ENCODE measurements at regions not wholly inside any gene's neighbourhood (a gene's known extent, or its start where the extent isn't known, plus 50 kb on each side); places are given as distances from the start of the nearest gene placed in this dataset.

DNA sequence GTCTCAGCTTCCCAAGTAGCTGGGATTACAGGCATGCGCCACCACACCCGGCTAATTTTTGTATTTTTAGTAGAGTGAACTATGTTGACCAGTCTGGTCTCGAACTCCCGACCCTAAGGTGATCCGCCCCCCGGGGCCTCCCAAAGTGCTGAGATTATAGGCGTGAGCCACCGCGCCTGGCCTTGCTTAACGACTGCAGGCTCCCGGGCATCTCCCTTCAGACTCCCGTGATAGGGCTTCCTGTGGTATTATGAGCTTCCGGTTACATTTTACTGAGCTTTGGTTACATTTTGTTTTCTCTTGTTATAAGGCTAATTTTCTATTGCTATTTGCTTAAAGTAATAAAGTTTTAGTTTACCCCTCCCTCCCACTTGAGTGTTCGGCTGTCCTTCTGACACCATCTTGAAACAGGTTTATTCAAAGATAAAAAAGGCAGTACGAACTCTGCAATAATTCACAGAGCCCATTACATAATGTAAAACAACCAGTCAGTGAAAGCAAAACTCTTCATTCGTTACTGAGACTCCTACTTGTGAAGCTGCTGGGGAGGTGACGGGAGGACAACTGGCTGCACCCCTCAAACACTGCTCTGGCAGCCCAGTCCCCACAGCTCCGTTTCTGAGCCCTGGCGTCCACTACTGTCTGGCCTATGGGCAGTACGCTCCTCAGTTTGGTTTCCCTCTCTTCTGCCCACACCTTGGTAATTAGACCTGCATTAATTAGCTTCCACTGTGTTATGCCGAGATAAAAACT is 795.7 kb upstream of the SLIT2 start:
- no peak for DNase-seq (ENCODE audit: low read depth)
- TF ChIP-seq, protein P1, sequence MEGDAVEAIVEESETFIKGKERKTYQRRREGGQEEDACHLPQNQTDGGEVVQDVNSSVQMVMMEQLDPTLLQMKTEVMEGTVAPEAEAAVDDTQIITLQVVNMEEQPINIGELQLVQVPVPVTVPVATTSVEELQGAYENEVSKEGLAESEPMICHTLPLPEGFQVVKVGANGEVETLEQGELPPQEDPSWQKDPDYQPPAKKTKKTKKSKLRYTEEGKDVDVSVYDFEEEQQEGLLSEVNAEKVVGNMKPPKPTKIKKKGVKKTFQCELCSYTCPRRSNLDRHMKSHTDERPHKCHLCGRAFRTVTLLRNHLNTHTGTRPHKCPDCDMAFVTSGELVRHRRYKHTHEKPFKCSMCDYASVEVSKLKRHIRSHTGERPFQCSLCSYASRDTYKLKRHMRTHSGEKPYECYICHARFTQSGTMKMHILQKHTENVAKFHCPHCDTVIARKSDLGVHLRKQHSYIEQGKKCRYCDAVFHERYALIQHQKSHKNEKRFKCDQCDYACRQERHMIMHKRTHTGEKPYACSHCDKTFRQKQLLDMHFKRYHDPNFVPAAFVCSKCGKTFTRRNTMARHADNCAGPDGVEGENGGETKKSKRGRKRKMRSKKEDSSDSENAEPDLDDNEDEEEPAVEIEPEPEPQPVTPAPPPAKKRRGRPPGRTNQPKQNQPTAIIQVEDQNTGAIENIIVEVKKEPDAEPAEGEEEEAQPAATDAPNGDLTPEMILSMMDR (IDR thresholded peaks at IDR 0.05; ENCODE audit: low read depth, low read length, missing control alignments) = no peak
- no peak overlapping the region for H3K4me3 ChIP-seq (ENCODE audit: low read depth, low read length)

- TF ChIP-seq, protein P1 (IDR thresholded peaks at IDR 0.05; ENCODE audit: low read depth, low read length, missing control alignments) = no peak
- no peak overlapping the region for H3K4me3 ChIP-seq (ENCODE audit: low read depth, low read length)
- DNase-seq (ENCODE audit: low read depth) = no peak
Measured at GRCh38 chr4:19455196-19455595, 796.5 kb upstream of the SLIT2 start.

DNA sequence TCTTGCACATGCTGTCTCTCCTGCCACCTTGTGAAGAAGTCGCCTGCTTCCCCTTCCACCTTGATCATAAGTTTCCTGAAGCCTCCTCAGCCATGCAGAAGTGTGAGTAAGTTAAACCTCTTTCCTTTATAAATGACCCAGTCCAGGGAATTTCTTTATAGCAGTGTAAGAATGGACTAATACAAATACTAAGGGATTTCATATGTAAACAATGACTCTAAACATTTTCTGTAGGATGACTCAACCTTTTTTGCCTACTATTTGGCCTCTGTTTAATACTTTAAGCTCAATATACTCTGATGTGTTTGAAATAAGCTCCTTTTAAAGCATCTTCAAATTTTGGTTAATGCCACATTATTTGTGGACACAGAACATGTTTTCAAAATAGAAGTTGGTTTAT is 813.5 kb upstream of the SLIT2 start:
- DNase-seq (ENCODE audit: low read depth) = no peak
- no peak overlapping the region for H3K4me3 ChIP-seq (ENCODE audit: low read depth, low read length)
- TF ChIP-seq, protein P1 (IDR thresholded peaks at IDR 0.05; ENCODE audit: low read depth, low read length, missing control alignments) = no peak

GRCh38 chr4:19437008-19437407 is 814.7 kb upstream of the SLIT2 start:
- no peak overlapping the region for H3K4me3 ChIP-seq (ENCODE audit: low read depth, low read length)
- DNase-seq (ENCODE audit: low read depth) = no peak
- TF ChIP-seq, protein P1 (IDR thresholded peaks at IDR 0.05; ENCODE audit: low read depth, low read length, missing control alignments) = no peak

GRCh38 chr4:19429684-19430083 is 822.0 kb upstream of the SLIT2 start:
- no peak for DNase-seq (ENCODE audit: low read depth)
- H3K4me3 ChIP-seq (ENCODE audit: low read depth, low read length) = no peak overlapping the region
- TF ChIP-seq, protein P1 (IDR thresholded peaks at IDR 0.05; ENCODE audit: low read depth, low read length, missing control alignments) = no peak

DNA sequence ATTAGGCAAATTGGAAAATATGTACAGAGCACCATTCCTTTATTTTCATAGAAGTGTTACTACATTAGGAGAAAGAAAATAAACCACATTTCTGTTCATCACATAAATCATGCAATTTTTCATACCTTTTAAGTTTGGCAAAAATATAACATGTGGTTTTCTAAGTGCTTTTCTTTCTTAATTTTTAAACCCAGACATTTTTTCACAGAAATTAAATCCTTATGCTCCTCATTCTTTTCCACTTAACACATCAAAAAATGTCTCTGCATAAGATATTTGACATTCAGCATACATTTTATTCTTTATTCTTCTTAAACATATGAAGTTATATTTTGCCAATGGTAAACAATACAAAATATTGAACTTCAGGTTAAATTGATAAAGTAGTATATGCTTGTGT is 826.6 kb upstream of the SLIT2 start:
- TF ChIP-seq, protein P1 (IDR thresholded peaks at IDR 0.05; ENCODE audit: low read depth, low read length, missing control alignments) = no peak
- no peak overlapping the region for H3K4me3 ChIP-seq (ENCODE audit: low read depth, low read length)
- no peak for DNase-seq (ENCODE audit: low read depth)

GRCh38 chr4:19417256-19417655 is 834.4 kb upstream of the SLIT2 start:
- H3K4me3 ChIP-seq (ENCODE audit: low read depth, low read length) = no peak overlapping the region
- no peak for DNase-seq (ENCODE audit: low read depth)
- TF ChIP-seq, protein P1 (IDR thresholded peaks at IDR 0.05; ENCODE audit: low read depth, low read length, missing control alignments) = no peak

All from GM12864 (cell line).